Liver (tissue), 3 donors: ENCODE measurements at regions not wholly inside any gene's neighbourhood (a gene's known extent, or its start where the extent isn't known, plus 50 kb on each side); places are given as distances from the start of the nearest gene placed in this dataset.

Experiments used
- GABPA ChIP-seq, 2 donors: IDR thresholded peaks in 1 of 2; conservative IDR thresholded peaks in 1 of 2; 2 replicates each; pipeline ENCODE4 v1.6.1; 2016; ENCODE audit warnings: antibody characterized with exemption in 2 of 2, mild to moderate bottlenecking in 1 of 2, moderate library complexity in 1 of 2
- HNF4A ChIP-seq, 2 donors: conservative IDR thresholded peaks; 2 replicates each; pipeline ENCODE4 v1.6.1; 2016; ENCODE audit warnings: antibody characterized with exemption in 2 of 2, mild to moderate bottlenecking in 2 of 2
- HNF4G ChIP-seq: IDR thresholded peaks from 2 replicates; pipeline ENCODE4 v1.6.1; 2016; ENCODE audit warnings: antibody characterized with exemption
- RAD21 ChIP-seq, 2 donors: IDR thresholded peaks; 2 replicates each; pipeline ENCODE4 v1.6.1; 2016; ENCODE audit warnings: antibody characterized with exemption in 2 of 2, mild to moderate bottlenecking in 2 of 2
- REST ChIP-seq: IDR thresholded peaks from 2 replicates; pipeline ENCODE4 v1.6.1; 2016; ENCODE audit warnings: antibody characterized with exemption, mild to moderate bottlenecking
- RXRA ChIP-seq, 2 donors: IDR thresholded peaks; 2 replicates each; pipeline ENCODE4 v1.6.1; 2017 to 2018; ENCODE audit warnings: antibody characterized with exemption in 2 of 2, mild to moderate bottlenecking in 1 of 2
- YY1 ChIP-seq: IDR thresholded peaks from 2 replicates; pipeline ENCODE4 v1.6.1; 2016; ENCODE audit warnings: antibody characterized with exemption, mild to moderate bottlenecking
- TF ChIP-seq, protein P1 (sequence below): fragments of 150-350 bp; IDR thresholded peaks from 2 replicates; pipeline ENCODE4 v1.5.1; 2017; ENCODE audit warnings: improper control_type of control experiment, low read depth, low read length; ENCODE audit not compliant: missing input control
- donor health status: healthy.
- donor health status: healthy.

GRCh38 chr9:80009204-80009603, 437.4 kb downstream of the TLE4 start:
- TF ChIP-seq, protein P1, sequence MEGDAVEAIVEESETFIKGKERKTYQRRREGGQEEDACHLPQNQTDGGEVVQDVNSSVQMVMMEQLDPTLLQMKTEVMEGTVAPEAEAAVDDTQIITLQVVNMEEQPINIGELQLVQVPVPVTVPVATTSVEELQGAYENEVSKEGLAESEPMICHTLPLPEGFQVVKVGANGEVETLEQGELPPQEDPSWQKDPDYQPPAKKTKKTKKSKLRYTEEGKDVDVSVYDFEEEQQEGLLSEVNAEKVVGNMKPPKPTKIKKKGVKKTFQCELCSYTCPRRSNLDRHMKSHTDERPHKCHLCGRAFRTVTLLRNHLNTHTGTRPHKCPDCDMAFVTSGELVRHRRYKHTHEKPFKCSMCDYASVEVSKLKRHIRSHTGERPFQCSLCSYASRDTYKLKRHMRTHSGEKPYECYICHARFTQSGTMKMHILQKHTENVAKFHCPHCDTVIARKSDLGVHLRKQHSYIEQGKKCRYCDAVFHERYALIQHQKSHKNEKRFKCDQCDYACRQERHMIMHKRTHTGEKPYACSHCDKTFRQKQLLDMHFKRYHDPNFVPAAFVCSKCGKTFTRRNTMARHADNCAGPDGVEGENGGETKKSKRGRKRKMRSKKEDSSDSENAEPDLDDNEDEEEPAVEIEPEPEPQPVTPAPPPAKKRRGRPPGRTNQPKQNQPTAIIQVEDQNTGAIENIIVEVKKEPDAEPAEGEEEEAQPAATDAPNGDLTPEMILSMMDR = no peak
- no peak for TF ChIP-seq RAD21 (IDR thresholded peaks at IDR 0.05)
- no peak for TF ChIP-seq REST
- TF ChIP-seq RXRA (IDR thresholded peaks at IDR 0.05) = no peak
- no peak for TF ChIP-seq HNF4A (conservative IDR thresholded peaks at IDR 0.05)
- no peak for TF ChIP-seq HNF4G
- no peak for TF ChIP-seq YY1
- TF ChIP-seq GABPA (IDR thresholded peaks at IDR 0.05 in 1 of 2, conservative IDR thresholded peaks at IDR 0.05 in 1 of 2) = no peak
